HG03521 (cell line): ENCODE measurements at regions not wholly inside any gene's neighbourhood (a gene's known extent, or its start where the extent isn't known, plus 50 kb on each side); places are given as distances from the start of the nearest gene placed in this dataset.
A peak's percentile ranks its signal among the peaks of the same experiment; 100 is the strongest.

Experiments
- ATAC-seq: cut with Tn5 transposase; IDR thresholded peaks from one replicate; pipeline ENCODE4 v1.9.1; 2021; ENCODE audit warnings: mild to moderate bottlenecking, moderate library complexity; ENCODE audit not compliant: unreplicated experiment

DNA sequence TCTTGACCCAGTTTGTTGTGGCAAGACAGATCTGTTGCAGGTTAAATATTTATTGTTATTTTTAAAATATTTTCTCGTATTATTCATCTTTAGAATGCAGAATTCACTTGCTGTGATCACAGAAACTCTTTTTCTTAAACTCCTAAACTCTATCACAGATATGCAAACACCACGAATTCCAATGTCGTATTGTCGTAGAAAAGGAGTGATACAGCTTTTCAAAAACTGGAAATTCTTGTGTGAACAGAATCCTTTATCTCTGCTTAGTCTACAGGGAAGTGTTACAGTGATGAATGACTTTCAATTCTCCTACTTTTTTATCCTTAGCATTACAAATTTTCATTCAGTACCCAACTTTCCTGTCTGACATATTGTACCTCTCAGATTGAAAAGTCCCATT lies 1329.5 kb upstream of the B3GALT2 start:
- ATAC-seq: no peak

DNA sequence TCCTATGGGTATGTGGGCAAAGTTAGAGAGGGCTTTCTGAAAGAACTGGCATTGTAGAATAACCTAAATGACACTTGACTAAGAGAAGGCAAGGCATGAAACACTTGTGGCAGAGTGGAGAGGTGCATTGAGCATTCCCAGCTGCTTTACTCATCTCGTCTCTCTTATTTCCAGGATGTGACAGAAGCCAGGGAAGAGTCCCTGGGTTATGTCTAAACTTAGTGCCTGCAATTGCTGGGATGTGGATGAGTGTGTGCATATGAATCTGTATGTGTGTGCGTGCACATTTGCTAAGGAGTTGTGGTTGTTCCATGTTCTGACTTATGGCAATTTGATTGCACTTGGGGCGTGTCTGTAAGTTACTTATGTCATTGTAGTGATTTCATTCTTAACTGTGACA lies 1326.5 kb upstream of the B3GALT2 start:
- ATAC-seq: no peak

DNA sequence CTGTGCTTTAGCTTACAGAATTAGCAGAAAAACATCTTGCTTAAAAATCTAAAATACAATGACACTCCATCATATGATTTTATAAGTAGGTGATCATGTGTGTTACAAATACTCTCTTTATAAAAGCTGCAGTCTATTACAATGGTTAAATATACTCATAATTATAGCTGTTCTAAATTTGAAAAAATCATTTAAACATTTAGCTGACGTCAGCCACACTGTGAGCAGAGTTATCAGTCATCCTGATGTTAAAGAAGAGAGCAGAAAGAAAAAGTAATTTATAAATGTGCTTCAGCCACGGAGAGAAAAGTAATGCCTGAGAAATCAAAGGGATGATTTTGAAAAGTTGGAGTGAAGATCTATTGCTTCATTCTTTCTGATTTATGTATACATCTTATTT lies 1325.9 kb upstream of the B3GALT2 start:
- no peak for ATAC-seq

DNA sequence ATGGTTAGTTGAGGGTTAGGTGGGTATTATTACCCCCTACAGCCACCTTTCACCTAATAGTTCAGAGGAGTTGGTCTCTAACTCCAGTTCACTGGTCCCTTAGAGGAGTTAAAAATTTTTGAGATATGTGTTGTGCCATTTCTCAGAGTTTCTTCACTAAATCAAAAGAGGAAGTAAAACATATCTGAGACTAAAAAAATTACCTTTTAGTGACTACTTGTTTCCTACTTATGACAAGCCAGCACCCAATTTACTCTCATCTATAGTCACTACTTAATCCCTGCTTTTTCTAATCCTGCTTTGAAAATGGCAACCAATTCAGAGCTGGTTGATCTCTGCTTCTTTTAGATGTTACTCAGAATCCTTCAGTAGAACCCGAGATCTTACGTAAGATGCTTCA lies 1316.8 kb upstream of the B3GALT2 start:
- peak; percentile 70 for ATAC-seq

- no peak for ATAC-seq
Measured at GRCh38 chr1:194495434-194495833, 1309.0 kb upstream of the B3GALT2 start.

DNA sequence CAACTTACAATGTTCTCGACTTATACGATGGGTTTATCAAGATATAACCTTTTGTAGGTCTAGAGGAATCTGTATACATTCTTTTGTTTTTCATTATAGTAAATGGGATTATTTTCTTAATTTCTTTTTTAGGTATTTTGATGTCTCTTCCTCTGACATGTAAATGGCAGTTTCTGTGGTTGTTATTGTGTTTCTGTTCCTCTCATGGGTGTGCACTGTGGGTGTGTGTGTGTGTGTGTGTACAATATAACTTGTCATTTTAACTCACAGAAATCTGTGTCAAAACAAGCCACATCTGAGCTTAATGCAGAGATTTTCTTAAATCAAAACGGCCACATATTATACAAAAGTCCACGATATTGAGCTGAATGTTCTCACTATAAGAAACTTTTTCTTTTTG lies 1300.8 kb upstream of the B3GALT2 start:
- ATAC-seq: no peak

- ATAC-seq: no peak
Measured at GRCh38 chr1:194485432-194485831, 1299.0 kb upstream of the B3GALT2 start.

- no peak for ATAC-seq
Measured at GRCh38 chr1:194478731-194479130, 1292.3 kb upstream of the B3GALT2 start.

DNA sequence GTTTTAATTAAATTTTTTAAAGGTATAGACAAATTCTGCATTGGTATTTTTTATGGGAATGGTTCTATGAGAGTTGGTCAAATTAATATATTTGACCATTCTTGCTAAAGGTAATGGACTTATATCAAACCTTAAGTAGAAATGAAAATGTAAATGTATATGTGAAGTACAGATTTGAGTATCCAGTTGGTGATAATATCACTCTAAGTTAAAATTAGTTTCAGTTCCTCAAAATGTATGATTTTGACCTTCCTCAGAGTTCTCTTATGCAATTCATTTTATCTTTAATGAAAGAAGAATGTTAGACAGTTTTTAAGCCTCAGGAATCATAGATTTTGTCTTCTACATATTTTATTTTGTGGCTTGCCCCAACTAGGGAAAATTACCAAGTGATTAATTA lies 1291.5 kb upstream of the B3GALT2 start:
- ATAC-seq: peak; percentile 89

DNA sequence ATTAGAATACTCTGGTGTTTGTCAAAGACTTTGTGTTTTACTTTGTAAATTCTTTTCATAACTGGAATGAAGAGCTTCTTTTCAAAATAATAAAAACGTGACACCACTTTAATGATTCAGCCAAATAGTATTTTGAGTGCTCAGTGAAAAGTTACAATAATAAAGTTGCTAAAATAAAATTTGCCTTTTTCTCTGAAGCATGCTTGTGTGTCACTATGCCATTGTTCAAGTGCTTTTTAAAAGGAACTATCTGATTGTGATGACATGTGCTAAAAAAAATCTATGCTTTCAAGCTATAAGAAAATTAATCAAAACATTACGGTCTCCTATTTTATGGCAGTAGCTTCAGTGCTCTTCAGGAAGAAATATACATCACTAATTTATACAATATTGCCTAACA lies 1290.5 kb upstream of the B3GALT2 start:
- no peak for ATAC-seq

DNA sequence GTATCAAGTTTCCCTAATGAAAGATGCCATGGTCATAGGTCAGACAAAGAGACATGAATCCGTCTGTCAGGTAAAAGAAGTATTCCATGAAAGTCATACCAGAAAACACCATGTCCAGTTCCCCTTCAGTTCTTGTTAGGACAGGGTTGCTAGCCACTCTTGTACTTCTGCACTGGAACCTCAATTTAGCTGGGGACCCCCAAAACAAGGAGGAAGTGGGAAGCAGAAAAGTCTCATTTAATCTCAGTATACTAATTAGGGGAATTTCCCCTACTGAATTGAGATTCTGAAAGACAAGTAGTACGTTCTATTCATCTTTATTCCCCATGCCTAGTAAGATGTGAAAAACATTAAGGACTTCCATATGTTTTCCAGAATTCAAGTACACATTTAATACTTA lies 1289.9 kb upstream of the B3GALT2 start:
- no peak for ATAC-seq

- no peak for ATAC-seq
Measured at GRCh38 chr1:194474701-194475100, 1288.3 kb upstream of the B3GALT2 start.

DNA sequence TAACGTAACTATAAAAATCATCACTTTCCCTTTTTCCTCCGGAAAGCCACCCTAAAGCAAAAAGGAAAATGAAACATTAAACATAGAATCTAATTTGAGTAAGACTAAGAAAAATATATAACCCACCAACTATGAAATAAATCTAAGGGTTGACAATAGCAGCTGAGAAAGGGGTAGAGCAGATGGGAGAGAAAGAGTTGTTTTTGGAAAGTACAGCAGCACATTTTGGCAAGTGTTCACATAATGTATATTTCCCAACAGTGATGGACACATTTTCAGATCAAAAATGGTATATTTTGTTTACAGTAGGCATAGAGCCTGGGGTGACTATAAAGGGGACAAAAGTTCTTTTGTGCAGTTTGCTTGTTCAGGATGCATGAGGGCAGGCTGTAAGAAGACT lies 1287.4 kb upstream of the B3GALT2 start:
- no peak for ATAC-seq

- no peak for ATAC-seq
Measured at GRCh38 chr1:194469282-194469681, 1282.9 kb upstream of the B3GALT2 start.

- ATAC-seq: no peak
Measured at GRCh38 chr1:194466706-194467105, 1280.3 kb upstream of the B3GALT2 start.

GRCh38 chr1:194447636-194448035 lies 1261.2 kb upstream of the B3GALT2 start:
- ATAC-seq: no peak

- ATAC-seq: no peak
Measured at GRCh38 chr1:194445244-194445643, 1258.8 kb upstream of the B3GALT2 start.

- no peak for ATAC-seq
Measured at GRCh38 chr1:194442901-194443575, 1256.6 kb upstream of the B3GALT2 start.

- no peak for ATAC-seq
Measured at GRCh38 chr1:194437135-194437534, 1250.7 kb upstream of the B3GALT2 start.

- no peak for ATAC-seq
Measured at GRCh38 chr1:194431121-194431520, 1244.7 kb upstream of the B3GALT2 start.

- no peak for ATAC-seq
Measured at GRCh38 chr1:194420706-194421105, 1234.3 kb upstream of the B3GALT2 start.

- ATAC-seq: no peak
Measured at GRCh38 chr1:194419721-194420120, 1233.3 kb upstream of the B3GALT2 start.

DNA sequence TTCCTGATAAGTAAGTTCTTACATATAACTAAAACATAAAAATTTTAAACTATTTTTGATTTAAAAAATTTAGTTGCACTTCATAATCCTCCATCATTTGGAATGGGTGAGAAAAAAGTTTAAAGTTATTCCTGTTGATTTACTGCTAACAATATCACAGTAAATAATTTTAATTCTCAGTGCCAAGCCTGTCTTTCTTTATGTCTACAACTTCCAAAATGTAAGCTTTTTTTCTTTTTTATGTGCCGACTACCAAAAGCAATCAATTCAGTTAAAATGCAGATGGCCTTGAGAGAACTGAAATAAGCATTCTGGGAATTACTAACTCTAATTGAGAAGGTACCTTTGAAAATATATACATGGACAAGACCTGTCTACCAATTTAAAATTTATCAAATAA lies 1224.3 kb upstream of the B3GALT2 start:
- ATAC-seq: no peak
